Activated CD8-positive, alpha-beta memory T cell treated with anti-CD3 and anti-CD28 coated beads, Interleukin-2, amount 50 U/mL, for 24 hours (primary cell): ENCODE measurements at regions not wholly inside any gene's neighbourhood (a gene's known extent, or its start where the extent isn't known, plus 50 kb on each side); places are given as distances from the start of the nearest gene placed in this dataset.

ENCODE experiments used
- DNase-seq: peaks from one replicate; pipeline ENCODE4 v3.0.0-alpha.2; 2020; ENCODE audit errors: extremely low read depth

DNA sequence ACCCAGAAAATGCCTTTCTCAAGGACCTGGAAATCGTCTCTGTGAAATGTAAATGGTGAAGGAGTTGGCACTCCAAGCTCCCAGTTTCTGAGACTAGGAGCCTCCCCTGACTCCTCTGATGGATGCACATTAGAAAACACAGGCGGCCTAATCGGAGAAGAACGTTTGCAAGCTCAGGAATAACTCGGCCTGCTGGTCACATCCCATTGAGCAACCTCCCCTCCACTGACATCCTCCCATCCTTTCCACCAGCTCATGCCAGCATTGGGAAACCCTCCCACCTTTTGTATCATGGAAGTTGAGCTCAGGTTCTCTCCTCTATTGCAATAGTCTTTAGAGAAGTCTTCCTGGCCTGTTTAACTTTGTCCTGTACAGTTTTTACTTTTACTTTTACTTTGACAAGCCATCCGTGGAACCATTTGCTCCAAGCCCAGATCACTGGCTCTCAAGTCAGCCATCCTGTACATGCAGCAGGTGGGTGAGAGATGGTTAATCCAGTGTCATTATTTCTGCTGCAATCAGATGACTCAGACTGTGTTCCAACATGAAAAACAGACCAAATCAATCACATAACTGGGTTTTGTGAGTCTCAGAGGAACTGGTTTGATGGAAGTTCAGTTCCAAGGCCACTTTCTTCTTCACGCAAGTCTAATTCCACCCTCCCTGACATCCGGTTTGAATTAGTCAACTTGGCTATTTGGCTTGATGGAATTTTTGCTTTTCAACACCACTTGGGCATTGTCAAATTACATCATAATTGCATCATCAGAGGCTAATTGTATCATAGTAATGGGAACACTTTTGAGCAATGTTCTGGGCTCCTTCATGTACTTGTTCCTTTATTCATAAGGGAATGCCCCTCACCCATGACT is 619.4 kb upstream of the CDH4 start:
- no peak for DNase-seq

- DNase-seq = no peak
Measured at GRCh38 chr20:60634491-60635172, 617.4 kb upstream of the CDH4 start.

GRCh38 chr20:60636417-60636816 is 615.6 kb upstream of the CDH4 start:
- DNase-seq = no peak

- DNase-seq = no peak
Measured at GRCh38 chr20:60637801-60638200, 614.3 kb upstream of the CDH4 start.

DNA sequence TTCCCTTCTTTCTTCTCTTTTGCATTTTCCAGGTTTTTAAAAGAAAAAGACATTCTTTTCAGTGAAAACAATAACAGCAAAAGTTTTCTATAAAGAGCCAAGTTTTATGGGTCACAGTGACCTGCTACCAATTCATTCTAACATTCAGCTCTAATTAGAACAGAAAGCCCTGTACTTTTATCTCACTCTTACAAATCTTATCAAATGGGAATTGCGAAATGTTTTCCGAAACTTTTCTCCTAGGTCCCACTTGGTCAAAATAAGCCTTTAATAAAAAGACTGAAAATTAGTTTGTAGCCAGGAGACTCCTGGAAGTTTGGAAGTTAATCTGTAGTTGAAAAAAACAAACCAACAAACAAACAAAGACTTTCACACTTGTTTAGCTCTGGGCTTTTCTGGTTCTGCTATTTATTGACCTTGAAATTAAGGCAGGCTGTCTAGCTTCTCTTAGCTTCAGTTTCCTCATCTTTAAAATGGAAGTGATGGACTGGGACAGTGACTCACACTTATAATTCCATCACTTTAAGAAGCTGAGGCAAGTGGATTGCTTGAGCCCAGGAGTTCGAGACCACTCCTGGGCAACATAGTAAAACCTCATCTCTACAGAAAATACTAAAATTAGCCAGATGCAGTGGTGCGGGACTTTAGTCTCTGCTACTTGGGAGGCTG is 613.5 kb upstream of the CDH4 start:
- DNase-seq = no peak

DNA sequence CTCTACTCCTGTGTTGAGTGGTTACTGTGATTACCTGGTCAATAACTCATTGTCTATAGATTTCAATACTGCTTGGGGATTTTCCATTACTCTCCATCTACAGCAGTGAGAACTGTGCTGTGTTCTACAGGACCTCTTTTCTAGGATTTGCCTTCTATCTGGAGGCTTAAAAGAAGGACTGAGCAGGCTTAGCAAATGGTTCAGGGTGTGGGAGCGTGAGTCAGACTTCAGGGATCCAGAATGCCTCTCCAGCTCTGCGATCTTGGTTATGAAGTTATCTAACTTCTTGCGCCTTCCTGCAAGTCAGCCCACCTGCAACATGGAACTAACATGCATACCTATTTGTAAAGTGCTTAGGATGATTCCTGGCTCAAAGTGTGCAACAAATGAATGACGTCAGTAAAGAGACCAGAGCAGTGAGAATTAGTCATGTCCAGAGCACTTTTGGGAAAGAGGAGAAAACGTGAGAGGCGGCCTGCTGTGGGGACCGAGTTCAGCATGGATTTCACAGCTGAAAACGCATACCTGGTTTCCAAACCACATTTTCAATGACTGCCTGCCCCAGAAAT is 610.1 kb upstream of the CDH4 start:
- no peak for DNase-seq

- no peak for DNase-seq
Measured at GRCh38 chr20:60642541-60642940, 609.5 kb upstream of the CDH4 start.

- no peak for DNase-seq
Measured at GRCh38 chr20:60648556-60648955, 603.5 kb upstream of the CDH4 start.

DNA sequence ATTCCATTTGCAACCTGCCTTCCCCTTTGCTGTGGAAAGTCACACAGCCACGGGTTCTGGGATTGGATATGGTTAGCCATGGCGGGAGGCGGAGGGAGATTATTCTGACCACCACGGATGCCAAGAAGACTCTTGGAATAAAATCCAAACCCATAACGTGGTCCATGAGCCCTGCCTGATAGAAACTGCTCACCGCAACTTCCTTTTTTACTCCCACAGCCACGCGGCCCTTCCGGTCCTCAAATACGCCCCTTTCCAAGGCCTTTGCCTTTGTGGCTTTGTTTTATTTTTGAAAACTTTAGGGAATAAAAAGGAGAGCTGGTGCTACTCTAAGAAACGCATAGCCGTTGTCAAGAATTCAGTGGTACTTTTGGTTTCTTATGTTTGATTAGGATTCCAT is 602.5 kb upstream of the CDH4 start:
- DNase-seq = no peak

- DNase-seq = no peak
Measured at GRCh38 chr20:60650087-60650486, 602.0 kb upstream of the CDH4 start.

GRCh38 chr20:60652046-60652445 is 600.0 kb upstream of the CDH4 start:
- DNase-seq = no peak

DNA sequence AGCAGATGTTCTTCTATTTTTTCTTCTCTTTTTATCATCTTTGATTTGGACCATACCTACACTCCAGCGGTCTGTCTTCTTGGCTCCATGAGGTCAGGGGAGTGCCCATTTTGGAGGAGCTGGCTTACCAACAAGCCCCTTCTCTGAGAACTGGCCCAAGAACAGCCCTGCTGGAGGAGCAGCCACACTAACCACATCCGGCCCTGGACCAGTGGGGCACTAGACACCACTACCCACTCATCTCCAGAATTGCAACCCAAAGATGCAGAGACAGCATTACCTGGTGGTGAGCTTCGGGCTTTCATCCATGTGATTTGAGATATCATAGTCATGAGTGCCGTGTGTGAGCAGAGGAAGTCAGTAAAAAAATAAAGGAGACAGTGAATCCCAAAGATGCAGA is 599.4 kb upstream of the CDH4 start:
- DNase-seq = no peak

GRCh38 chr20:60653111-60653845 is 598.8 kb upstream of the CDH4 start:
- DNase-seq = no peak

GRCh38 chr20:60658681-60659080 is 593.4 kb upstream of the CDH4 start:
- no peak for DNase-seq

- DNase-seq = no peak
Measured at GRCh38 chr20:60659240-60659639, 592.8 kb upstream of the CDH4 start.

- no peak for DNase-seq
Measured at GRCh38 chr20:60662307-60662706, 589.8 kb upstream of the CDH4 start.

- no peak for DNase-seq
Measured at GRCh38 chr20:60664106-60664505, 588.0 kb upstream of the CDH4 start.

GRCh38 chr20:60667641-60668040 is 584.4 kb upstream of the CDH4 start:
- DNase-seq = no peak

DNA sequence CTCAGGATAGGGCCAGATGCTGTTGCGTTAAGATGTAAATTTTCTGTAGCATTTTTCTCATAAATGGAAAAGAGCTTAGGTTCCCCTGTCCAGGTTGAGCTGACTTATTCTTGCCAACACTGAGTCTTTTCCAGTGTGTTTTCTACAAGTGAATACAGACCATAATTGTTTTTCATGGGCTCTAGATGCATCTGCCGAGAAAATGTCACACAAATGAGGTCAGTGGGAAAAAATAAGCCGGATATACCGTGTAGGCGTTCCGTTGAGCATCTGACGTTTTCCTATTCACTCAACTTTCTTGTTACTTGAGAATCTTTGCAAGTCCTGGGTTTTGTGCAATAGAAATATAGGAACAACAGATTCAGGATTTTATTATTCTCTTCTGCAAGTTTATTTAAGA is 582.9 kb upstream of the CDH4 start:
- no peak for DNase-seq

DNA sequence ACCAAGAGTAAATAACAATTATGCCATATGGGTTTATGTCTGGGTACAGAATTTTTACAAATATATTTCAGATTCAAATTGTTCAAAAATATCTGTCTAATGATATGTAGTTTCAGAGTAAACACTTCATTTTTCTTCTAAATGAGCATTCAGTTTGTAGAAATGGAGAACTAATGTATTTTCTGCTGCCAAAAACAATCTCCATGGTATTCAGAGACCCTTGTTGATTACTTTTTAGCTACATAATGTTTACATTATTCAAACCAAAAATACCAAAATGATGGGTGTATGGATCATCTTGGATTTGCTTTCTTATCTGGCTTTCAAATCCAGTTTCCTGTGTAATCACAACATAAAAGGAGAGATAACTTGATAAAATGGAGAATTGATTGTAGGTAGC is 576.0 kb upstream of the CDH4 start:
- DNase-seq = no peak

DNA sequence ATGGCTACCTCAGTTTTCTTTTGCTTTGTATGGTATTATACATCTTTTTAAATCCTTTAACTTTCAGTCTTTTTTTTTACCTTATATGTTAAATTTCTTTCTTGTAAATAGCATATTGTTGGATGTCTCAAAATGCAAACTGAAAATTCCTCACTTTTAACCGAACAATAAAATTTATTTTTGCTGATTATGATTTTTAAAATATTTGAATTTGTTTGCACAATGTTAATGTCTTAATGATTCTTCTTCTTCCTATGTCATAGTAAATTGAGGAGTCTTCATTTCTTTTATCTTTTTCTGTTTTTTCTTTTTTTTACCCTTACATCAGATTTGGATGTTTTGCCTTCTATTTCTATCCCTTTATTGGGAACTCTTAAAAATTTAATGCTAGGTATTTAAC is 574.2 kb upstream of the CDH4 start:
- DNase-seq = no peak

GRCh38 chr20:60680554-60680953 is 571.5 kb upstream of the CDH4 start:
- no peak for DNase-seq
